GM19463 (cell line): ENCODE measurements at regions not wholly inside any gene's neighbourhood (a gene's known extent, or its start where the extent isn't known, plus 50 kb on each side); places are given as distances from the start of the nearest gene placed in this dataset.
A peak's percentile ranks its signal among the peaks of the same experiment; 100 is the strongest.

ENCODE experiments used
- ATAC-seq: cut with Tn5 transposase; IDR thresholded peaks from one replicate; pipeline ENCODE4 v1.9.1; 2021; ENCODE audit warnings: mild to moderate bottlenecking, moderate library complexity; ENCODE audit not compliant: unreplicated experiment

- no peak for ATAC-seq
Measured at GRCh38 chr3:76664816-76665215, 375.1 kb upstream of the ROBO2 start.

DNA sequence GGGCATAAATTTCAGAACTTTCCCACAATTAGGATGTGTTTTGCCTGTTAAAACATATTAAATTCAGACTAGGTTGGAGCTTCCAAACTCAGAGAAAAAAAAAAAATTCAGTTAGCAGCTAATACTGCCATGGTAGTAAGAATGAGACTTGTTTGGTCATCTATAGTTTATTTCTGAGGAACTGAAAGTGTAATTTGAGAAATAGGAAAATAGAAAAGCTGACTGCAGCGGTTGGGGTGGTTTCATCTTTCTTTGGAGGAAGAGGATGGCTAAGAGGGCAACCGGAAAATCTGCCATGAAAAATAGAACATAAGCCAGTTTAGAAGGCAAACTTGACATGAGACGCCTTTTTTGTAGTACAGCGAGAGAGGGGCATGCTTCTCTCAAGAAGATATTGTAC, 371.2 kb upstream of the ROBO2 start:
- peak; percentile 74 for ATAC-seq

- ATAC-seq: no peak
Measured at GRCh38 chr3:76669322-76669721, 370.6 kb upstream of the ROBO2 start.

- ATAC-seq: no peak
Measured at GRCh38 chr3:76673171-76673570, 366.7 kb upstream of the ROBO2 start.

- no peak for ATAC-seq
Measured at GRCh38 chr3:76679541-76679940, 360.4 kb upstream of the ROBO2 start.

GRCh38 chr3:76683256-76683655, 356.6 kb upstream of the ROBO2 start:
- ATAC-seq: no peak

- no peak for ATAC-seq
Measured at GRCh38 chr3:76684946-76685345, 355.0 kb upstream of the ROBO2 start.

DNA sequence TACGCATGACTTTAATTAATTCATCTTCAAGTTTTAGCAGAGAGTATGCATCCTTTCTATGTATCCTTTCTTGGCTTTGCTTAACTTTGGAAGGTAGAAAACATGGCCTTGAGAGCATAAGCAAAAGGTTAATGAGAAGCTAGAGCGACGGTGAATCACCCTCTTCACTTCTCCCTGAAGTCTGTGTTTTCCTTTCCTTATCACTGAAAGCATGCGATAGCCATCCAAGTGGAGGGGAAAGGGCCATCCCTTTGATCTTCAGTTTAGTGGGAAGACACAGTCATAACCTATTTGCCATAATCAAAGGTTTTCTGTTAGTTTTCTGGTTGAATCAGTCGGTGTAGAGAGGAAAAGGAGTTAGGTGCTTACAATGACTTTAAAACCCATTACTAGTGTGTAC, 354.0 kb upstream of the ROBO2 start:
- no peak for ATAC-seq

DNA sequence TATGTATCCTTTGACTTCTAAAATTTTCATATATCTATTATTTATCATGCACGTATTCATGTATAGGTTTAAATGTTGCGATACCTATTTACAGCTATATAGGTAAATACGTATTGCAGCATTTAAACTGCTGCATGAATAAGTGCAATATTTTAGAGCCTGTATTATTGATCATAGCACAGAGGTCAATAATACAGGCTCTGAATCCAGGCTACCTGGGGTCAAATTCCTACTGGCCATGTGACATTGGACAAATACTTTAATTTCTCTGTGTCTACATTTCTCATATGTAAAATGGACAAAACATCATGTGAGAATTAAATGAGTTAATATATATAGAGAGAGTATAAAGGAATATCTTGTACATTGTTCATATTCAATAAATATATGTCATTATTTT, 352.9 kb upstream of the ROBO2 start:
- no peak for ATAC-seq

- no peak for ATAC-seq
Measured at GRCh38 chr3:76694063-76694462, 345.8 kb upstream of the ROBO2 start.

- ATAC-seq: no peak
Measured at GRCh38 chr3:76698136-76698706, 341.7 kb upstream of the ROBO2 start.

DNA sequence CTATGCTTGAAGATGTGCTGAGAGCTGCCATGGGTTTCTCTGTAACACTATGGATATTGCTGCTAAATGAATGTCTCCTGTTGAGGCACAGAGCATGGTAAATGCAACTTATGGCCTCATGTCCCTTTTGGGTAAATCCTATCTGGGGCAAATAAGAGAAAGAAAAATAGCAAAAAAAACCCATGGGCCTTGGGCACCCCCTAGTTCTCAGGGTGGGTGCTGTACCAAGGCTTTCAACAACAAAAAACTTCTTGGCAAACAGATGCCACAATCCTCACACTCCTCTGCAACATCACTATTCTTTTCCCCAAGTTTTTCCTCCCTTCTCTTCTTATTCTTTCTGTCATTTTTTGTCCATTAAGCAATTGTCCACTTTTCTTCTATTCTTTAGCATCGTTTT, 340.1 kb upstream of the ROBO2 start:
- no peak for ATAC-seq

DNA sequence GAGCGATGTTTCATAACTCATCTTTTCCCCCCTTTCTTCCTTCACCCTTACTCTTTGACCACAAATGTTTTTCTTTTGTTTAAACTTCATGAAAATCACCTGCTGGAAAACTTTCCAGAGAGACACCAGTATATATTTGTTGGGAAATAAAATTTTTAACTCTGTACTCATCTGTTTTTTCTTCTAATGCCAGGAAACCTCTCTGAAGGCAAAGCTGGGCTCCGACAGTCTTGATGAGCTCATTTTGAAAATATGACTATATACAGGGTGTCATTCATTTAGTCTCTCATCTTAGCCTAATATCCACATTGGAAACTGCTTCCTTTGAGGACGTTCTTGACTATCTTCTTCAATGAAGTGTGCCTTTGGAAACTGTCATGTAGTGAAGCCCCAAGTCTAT, 339.6 kb upstream of the ROBO2 start:
- no peak for ATAC-seq

GRCh38 chr3:76702676-76703075, 337.2 kb upstream of the ROBO2 start:
- no peak for ATAC-seq

DNA sequence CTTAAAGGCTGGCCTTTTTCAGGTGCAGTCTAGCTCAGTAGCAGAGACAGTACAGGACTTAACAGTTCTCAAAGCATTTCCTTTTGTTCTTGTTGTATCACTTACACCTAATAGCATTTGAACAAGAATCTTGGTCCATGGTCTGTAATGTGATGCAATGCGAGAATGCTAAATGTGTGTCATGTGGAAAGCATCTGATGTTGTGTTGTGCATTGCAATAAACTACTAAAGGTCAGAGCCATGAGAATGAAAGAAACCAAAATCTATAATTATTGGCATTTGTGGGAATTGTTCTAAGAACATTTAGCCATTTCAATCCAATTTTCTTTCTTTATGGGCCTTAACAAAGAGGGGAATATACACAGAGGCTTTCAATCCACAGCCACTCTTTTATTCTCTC, 324.5 kb upstream of the ROBO2 start:
- ATAC-seq: no peak

- no peak for ATAC-seq
Measured at GRCh38 chr3:76723366-76723765, 316.5 kb upstream of the ROBO2 start.

DNA sequence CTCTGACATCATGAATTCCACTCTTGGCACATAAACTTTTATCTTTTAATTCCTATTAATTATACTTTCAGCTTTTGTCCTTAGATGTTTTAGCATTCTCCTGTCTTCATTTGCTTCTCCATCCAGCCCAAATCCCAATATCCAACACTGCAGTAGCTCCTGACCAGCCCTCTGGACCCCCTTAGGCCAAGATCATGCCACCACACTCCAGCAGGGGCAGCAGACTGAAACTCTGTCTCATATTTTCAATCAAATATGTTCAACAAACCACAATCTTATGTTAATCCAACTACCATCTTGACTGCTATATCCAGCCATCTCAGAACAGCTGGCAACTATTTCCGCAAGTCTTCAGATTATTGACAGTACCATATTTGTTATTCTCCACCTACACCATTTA, 315.8 kb upstream of the ROBO2 start:
- no peak for ATAC-seq

DNA sequence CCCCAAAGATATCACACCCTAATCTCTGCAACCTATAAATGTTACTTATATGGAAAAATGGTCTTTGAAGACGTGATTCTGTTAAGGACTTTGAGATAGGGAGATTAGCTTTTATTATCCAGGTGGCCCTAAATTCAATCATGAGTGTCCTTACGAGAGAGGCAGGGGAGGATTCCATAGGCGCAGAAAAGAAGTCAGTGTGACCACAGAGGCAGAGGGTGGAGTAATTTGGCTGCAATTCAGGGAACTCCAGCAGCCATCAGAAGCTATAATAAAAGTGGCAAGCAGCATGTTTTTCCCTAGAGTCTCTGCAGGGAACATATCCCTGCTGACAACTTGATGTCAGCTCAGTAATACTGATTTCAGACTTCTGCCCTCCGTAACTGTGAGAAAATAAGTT, 315.2 kb upstream of the ROBO2 start:
- ATAC-seq: no peak

DNA sequence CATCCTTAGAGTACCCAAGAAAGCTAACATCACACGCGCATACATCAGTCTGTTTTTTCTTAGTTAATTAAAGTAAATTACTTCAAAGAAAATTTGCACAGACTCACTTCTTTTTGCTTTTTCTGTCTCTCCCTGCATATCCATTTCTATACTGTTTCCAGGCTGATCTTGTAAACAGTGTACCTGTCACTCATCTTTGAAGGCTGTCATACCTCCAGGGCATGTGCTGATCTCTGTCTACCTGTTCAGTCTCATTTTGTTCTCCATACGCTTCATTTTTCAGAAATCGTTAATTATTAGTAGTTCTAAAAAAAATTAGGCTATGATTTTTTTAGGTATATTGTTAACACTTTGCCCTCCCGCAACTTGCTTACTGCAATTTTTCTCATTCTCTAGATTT, 313.9 kb upstream of the ROBO2 start:
- ATAC-seq: no peak

DNA sequence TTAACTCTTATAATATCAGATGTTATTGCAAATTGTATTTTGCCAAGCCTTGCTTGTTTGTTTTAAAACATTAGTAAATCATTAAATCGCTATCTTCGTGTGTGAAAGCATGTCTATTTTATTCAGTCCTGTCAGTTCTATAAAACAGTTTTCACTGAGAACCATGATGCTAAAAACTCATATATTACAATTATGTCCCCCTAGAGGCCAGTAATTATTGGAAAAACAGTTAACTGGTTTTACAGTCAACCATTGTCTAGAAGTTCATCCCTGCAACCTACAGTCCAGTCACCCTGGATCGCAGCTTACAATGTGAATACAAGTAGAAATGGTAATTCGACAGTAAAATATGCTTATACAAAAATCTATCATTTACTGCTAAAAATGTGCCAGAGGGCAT, 311.5 kb upstream of the ROBO2 start:
- no peak for ATAC-seq

DNA sequence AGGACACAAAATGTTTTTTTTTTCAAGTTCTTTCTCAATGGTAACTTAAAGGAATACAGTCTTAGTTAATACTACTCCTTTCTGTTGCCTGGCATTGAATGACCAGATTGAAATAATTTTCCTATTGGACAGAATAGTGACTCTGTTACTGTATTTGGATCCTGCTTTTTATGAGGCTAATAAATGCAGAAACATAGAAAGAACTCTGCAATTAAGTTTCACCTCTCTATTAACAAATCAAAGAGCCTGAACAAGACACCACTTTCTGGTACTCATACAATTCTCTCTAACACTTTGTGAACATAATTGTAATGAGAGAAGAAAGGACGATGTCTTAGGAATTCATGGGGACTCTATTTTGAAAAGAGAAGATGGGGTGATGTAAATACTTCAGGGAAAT, 308.4 kb upstream of the ROBO2 start:
- ATAC-seq: no peak

- ATAC-seq: no peak
Measured at GRCh38 chr3:76733073-76733759, 306.7 kb upstream of the ROBO2 start.

DNA sequence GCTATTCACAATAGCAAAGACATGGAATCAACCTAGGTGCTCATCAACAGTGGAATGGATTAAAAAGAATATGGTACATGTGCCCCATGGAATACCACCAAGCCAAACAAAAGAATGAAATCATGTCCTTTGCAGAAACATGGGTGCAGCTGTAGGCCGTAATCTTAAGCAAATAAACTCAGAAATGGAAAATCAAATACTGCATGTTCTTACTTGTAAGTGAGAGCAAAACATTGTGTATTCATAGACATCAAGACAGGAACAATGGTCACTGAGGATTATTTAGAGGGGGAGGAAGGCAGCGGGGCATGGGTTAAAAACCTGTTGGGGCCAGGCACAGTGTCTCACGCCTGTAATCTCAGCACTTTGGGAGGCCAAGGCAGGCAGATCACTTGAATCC, 304.7 kb upstream of the ROBO2 start:
- ATAC-seq: no peak
